HepG2 (cell line): ENCODE measurements at regions not wholly inside any gene's neighbourhood (a gene's known extent, or its start where the extent isn't known, plus 50 kb on each side); places are given as distances from the start of the nearest gene placed in this dataset.

Experiments
- ATAC-seq: fragments of 200-7000 bp; cut with Tn5 transposase; 3 replicates; pipeline ENCODE4 v1.9.1; 2020; ENCODE audit warnings: mild to moderate bottlenecking, moderate library complexity
- BruUV-seq: library from RNA; stranded (reverse); fragments of 400-500 nt; replicated peaks from 2 replicates; lab custom pipeline; 2021; lab: Mats Ljungman, UMichigan
- CTCF ChIA-PET: fragments of 300-600 bp; formaldehyde crosslinking; extraction: SDS; loops from one replicate; lab custom pipeline; 2021; ENCODE audit warnings: low total read pairs, inconsistent platforms, low intra/inter-chr PET ratio; lab: Yijun Ruan, JAX
- POLR2A ChIA-PET: fragments of 350-600 bp; sonication (Branson Sonifier 250); formaldehyde crosslinking; loops from one replicate; lab custom pipeline; 2020; ENCODE audit warnings: antibody characterized with exemption, inconsistent platforms; lab: Yijun Ruan, JAX
- DNase-seq: peaks from one replicate; pipeline ENCODE4 v3.0.0-alpha.2; 2015; ENCODE audit warnings: low spot score
- FAIRE-seq: peaks from 3 replicates; lab custom pipeline; 2011; peaks lifted over from hg19 to GRCh38; lab: Jason Lieb, UNC
- H2AFZ ChIP-seq: one replicate; pipeline ENCODE4 v1.6.1; 2011; ENCODE audit warnings: low read length, inconsistent platforms
- H3K27ac ChIP-seq: fragments of 300-600 bp; 3 replicates; pipeline ENCODE4 v1.8.0; 2011; ENCODE audit warnings: mixed run types, mild to moderate bottlenecking, mixed read lengths, low read length, inconsistent platforms; ENCODE audit not compliant: insufficient read depth; ENCODE audit errors: extremely low read length
- H3K27me3 ChIP-seq, 2 experiments: fragments of 200-600 bp in 1 of 2; 2 replicates in 1 of 2; 3 replicates in 1 of 2; pipeline versions ENCODE4 v1.6.0 to v1.8.0; 2011; ENCODE audit warnings: low read length in 2 of 2, mild to moderate bottlenecking in 2 of 2, moderate library complexity in 2 of 2, inconsistent platforms in 1 of 2; ENCODE audit not compliant: insufficient read depth in 2 of 2, control insufficient read depth in 1 of 2
- H3K36me3 ChIP-seq, 2 experiments: fragments of 200-600 bp in 1 of 2; replicated peaks in 1 of 2; 2 replicates in 1 of 2; 3 replicates in 1 of 2; pipeline versions ENCODE4 v1.5.1 to v1.8.0; 2011; ENCODE audit warnings: low read length in 2 of 2, inconsistent platforms in 1 of 2; ENCODE audit not compliant: insufficient read depth in 2 of 2, control insufficient read depth in 1 of 2
- H3K4me1 ChIP-seq: 2 replicates; pipeline ENCODE4 v1.5.1; 2012; ENCODE audit warnings: low read length, inconsistent platforms; ENCODE audit not compliant: insufficient read depth
- H3K4me2 ChIP-seq: 2 replicates; pipeline ENCODE4 v1.6.0; 2011; ENCODE audit warnings: low read depth, low read length, inconsistent platforms
- H3K4me3 ChIP-seq, 3 experiments: fragments of 200-600 bp in 1 of 3; sonication (generic), shearing (Covaris generic) in 1 of 3; replicated peaks in 1 of 3; 2 replicates each; pipeline ENCODE4 v1.5.1; 2011 to 2016; ENCODE audit warnings: low read length in 3 of 3, inconsistent platforms in 2 of 3, low read depth in 2 of 3, mild to moderate bottlenecking in 2 of 3, control low read depth in 1 of 3, mixed read lengths in 1 of 3; ENCODE audit not compliant: insufficient read depth in 1 of 3
- H3K79me2 ChIP-seq: one replicate; pipeline ENCODE4 v1.6.1; 2011; ENCODE audit warnings: low read length, inconsistent platforms; ENCODE audit not compliant: insufficient read depth
- H3K9ac ChIP-seq: 2 replicates; pipeline ENCODE4 v1.6.0; 2011; ENCODE audit warnings: mild to moderate bottlenecking, low read depth, low read length, inconsistent platforms; ENCODE audit not compliant: insufficient read depth
- H3K9me3 ChIP-seq: 2 replicates; pipeline ENCODE4 v1.5.1; 2012; ENCODE audit warnings: mild to moderate bottlenecking, low read length
- H4K20me1 ChIP-seq: 2 replicates; pipeline ENCODE4 v1.6.0; 2011; ENCODE audit warnings: inconsistent platforms, mild to moderate bottlenecking, low read length, moderate library complexity; ENCODE audit not compliant: insufficient read depth
- DDIT3 ChIP-seq: sonication (generic); formaldehyde crosslinking; IDR thresholded peaks from 2 replicates; pipeline ENCODE4 v1.4.0; 2020; ENCODE audit warnings: mild to moderate bottlenecking, missing genetic modification reagents
- FOSL2 ChIP-seq: sonication (generic); formaldehyde crosslinking; IDR thresholded peaks from 2 replicates; pipeline ENCODE4 v1.4.0; 2020; ENCODE audit warnings: missing genetic modification reagents
- GATA4 ChIP-seq: sonication (generic); IDR thresholded peaks from 2 replicates; pipeline ENCODE4 v1.6.1; 2016; ENCODE audit warnings: antibody characterized with exemption, low read depth, borderline replicate concordance
- HNRNPL ChIP-seq: fragments of 200-400 bp; formaldehyde crosslinking; IDR thresholded peaks from 2 replicates; pipeline ENCODE4 v1.6.1; 2017; ENCODE audit warnings: mild to moderate bottlenecking, low read depth, low read length
- HOMEZ ChIP-seq: IDR thresholded peaks from 2 replicates; pipeline ENCODE4 v1.6.1; 2016; ENCODE audit warnings: low read depth
- KLF13 ChIP-seq: sonication (generic); formaldehyde crosslinking; IDR thresholded peaks from 2 replicates; pipeline ENCODE4 v1.4.0; 2020; ENCODE audit warnings: mild to moderate bottlenecking, missing genetic modification reagents
- MEIS2 ChIP-seq: sonication (generic); formaldehyde crosslinking; IDR thresholded peaks from 2 replicates; pipeline ENCODE4 v1.9.0; 2021; ENCODE audit warnings: mild to moderate bottlenecking, missing genetic modification reagents
- RFXAP ChIP-seq: sonication (generic); formaldehyde crosslinking; IDR thresholded peaks from 2 replicates; pipeline ENCODE4 v1.4.0; 2020; ENCODE audit warnings: missing genetic modification reagents, borderline replicate concordance
- THYN1 ChIP-seq: sonication (generic); formaldehyde crosslinking; IDR thresholded peaks from 2 replicates; pipeline ENCODE4 v1.8.1; 2023; ENCODE audit warnings: low read depth, mild to moderate bottlenecking, moderate library complexity, missing genetic modification reagents, borderline replicate concordance
- TMF1 ChIP-seq: sonication (generic); formaldehyde crosslinking; IDR thresholded peaks from 2 replicates; pipeline ENCODE4 v1.8.1; 2022; ENCODE audit warnings: low read depth, missing genetic modification reagents
- ZFAT ChIP-seq: sonication (generic); formaldehyde crosslinking; conservative IDR thresholded peaks from 2 replicates; pipeline ENCODE4 v1.8.1; 2023; ENCODE audit warnings: missing genetic modification reagents, inconsistent platforms
- ZNF383 ChIP-seq: sonication (generic); formaldehyde crosslinking; IDR thresholded peaks from 2 replicates; pipeline ENCODE4 v1.4.0; 2020; ENCODE audit warnings: missing genetic modification reagents, mild to moderate bottlenecking, borderline replicate concordance
- ZNF468 ChIP-seq: sonication (generic); formaldehyde crosslinking; IDR thresholded peaks from 2 replicates; pipeline ENCODE4 v1.8.0; 2022; ENCODE audit warnings: mild to moderate bottlenecking, moderate library complexity, missing genetic modification reagents
- ZNF501 ChIP-seq: sonication (generic); formaldehyde crosslinking; IDR thresholded peaks from 2 replicates; pipeline ENCODE4 v1.5.1; 2020; ENCODE audit warnings: mild to moderate bottlenecking, moderate library complexity, missing genetic modification reagents
- ZNF660 ChIP-seq: sonication (generic); formaldehyde crosslinking; IDR thresholded peaks from 2 replicates; pipeline ENCODE4 v1.5.1; 2020; ENCODE audit warnings: mild to moderate bottlenecking, low read depth, missing genetic modification reagents, borderline replicate concordance
- ZNF770 ChIP-seq: sonication (generic); formaldehyde crosslinking; IDR thresholded peaks from 2 replicates; pipeline ENCODE4 v1.5.0; 2020; ENCODE audit warnings: mild to moderate bottlenecking, missing genetic modification reagents
- WGBS: methylation state at CpG from one replicate; pipeline ENCODE4 v1.1.6; 2017; ENCODE audit warnings: low lambda C conversion rate; 5-methylcytosine and 5-hydroxymethylcytosine counted together
- in situ Hi-C: cut with HindIII; loops from 2 replicates; pipeline ENCODE4 v1.10.0; 2017; ENCODE audit warnings: low pct_unique_long_range_greater_than_20kb; ENCODE audit not compliant: extremely low pct_ligation_motif_present
- intact Hi-C: fragments of 100-400 bp; cut with micrococcal nuclease; formaldehyde crosslinking; loops from one replicate; pipeline ENCODE4 v1.10.0; 2022; ENCODE audit not compliant: unreplicated experiment

- Histone ChIP-seq H3K4me2 (no peak overlapping the region), H3K36me3 (no peaks in the 10 kb centered on the region), H3K27me3 (no peaks in the 10 kb centered on the region), H3K79me2 (no peaks in the 10 kb centered on the region), H3K4me1 (no peaks in the 10 kb centered on the region), H4K20me1 (no peaks in the 10 kb centered on the region), H2AFZ (no peak overlapping the region), H3K9me3 (no peaks in the 10 kb centered on the region), H3K9ac (no peak overlapping the region), H3K27ac (no peak overlapping the region), H3K4me3 (no peak overlapping the region)
- POLR2A ChIA-PET, result no interaction called here
- in situ Hi-C loops, result no loop called here
- 0% methylated on average over 2 of the region's 2 CpGs for WGBS
- BruUV-seq, result no TSS peak
- no peak for ATAC-seq
- CTCF ChIA-PET, result no interaction called here
- intact Hi-C loops, result no loop called here
- no peak for TF ChIP-seq ZNF501
- TF ChIP-seq KLF13 (CRISPR knock-in tag), result no peak
- no peak for TF ChIP-seq TMF1
- TF ChIP-seq FOSL2 (CRISPR knock-in tag), result no peak
- no peak for TF ChIP-seq ZFAT (CRISPR knock-in tag)
- no peak for TF ChIP-seq ZNF770
- TF ChIP-seq ZNF383 (CRISPR knock-in tag), result no peak
- no peak for TF ChIP-seq DDIT3 (CRISPR knock-in tag)
- no peak for TF ChIP-seq HNRNPL
- no peak for TF ChIP-seq ZNF660 (CRISPR knock-in tag)
- TF ChIP-seq MEIS2 (CRISPR knock-in tag), result no peak
- no peak for TF ChIP-seq GATA4
- no peak for TF ChIP-seq HOMEZ (CRISPR knock-in tag)
- no peak for TF ChIP-seq ZNF468 (CRISPR knock-in tag)
- no peak for TF ChIP-seq THYN1 (CRISPR knock-in tag)
- no peak for TF ChIP-seq RFXAP
- DNase-seq, result no peak
- no peak for FAIRE-seq
Measured at GRCh38 chr7:8373851-8374250, 59.6 kb upstream of the NXPH1 start.
